ENCODE measurements at regions not wholly inside any gene's neighbourhood (a gene's known extent, or its start where the extent isn't known, plus 50 kb on each side); places are given as distances from the start of the nearest gene placed in this dataset.

GRCh38 chr14:95814363-95815225 is 62.0 kb upstream of the TUNAR start:
- Mint-ChIP-seq H3K27ac (no peak overlapping the region), H3K27me3 (ENCODE audit: low read depth in 3 of 3) (peaks cover 0 to 6% (median 0%) of the 10 kb centered on the region in 3 donors), H3K36me3 (no peaks in the 10 kb centered on the region), H3K4me1 (no peaks in the 10 kb centered on the region), H3K9me3 (peaks cover 0 to 3% (median 0%) of the 10 kb centered on the region in 7 donors), H3K4me3 (no peak overlapping the region)
- no peaks in the 10 kb centered on the region for H3K79me2 ChIP-seq (ENCODE audit: insufficient read depth, low read length)
- 85% methylated on average over 9 of the region's 10 CpGs for WGBS (ENCODE audit: insufficient coverage)
- no peak overlapping the region for H3K27ac ChIP-seq (ENCODE audit: low read depth in 1 of 2, low read length in 2 of 2)
- no peaks in the 10 kb centered on the region for H3K4me1 ChIP-seq (ENCODE audit: control insufficient read depth in 1 of 2, insufficient read depth in 2 of 2, low read length in 2 of 2)
- H3K9ac ChIP-seq (ENCODE audit: insufficient read depth, low read length, poor library complexity, severe bottlenecking) = no peak overlapping the region
- no peaks in the 10 kb centered on the region for H4K20me1 ChIP-seq (ENCODE audit: insufficient read depth, low read length)
- no peaks in the 10 kb centered on the region for H3K9me3 ChIP-seq (replicated peaks in 1 of 2; ENCODE audit: control insufficient read depth in 1 of 2, insufficient read depth in 1 of 2, low read length in 2 of 2)
- intact Hi-C loops (cut with micrococcal nuclease) = no loop called here
- no peak for TF ChIP-seq CTCF (IDR thresholded peaks at IDR 0.05)
- no peaks in the 10 kb centered on the region for H3K36me3 ChIP-seq (replicated peaks in 1 of 2; ENCODE audit: control insufficient read depth in 1 of 2, insufficient read depth in 2 of 2, low read length in 2 of 2)
- no peak overlapping the region for H3K4me3 ChIP-seq (replicated peaks in 1 of 3; ENCODE audit: low read depth in 2 of 3, low read length in 3 of 3)
- no peak for DNase-seq
- H2AFZ ChIP-seq (ENCODE audit: insufficient read depth, low read depth, low read length, poor library complexity, severe bottlenecking) = no peak overlapping the region
- H3K27me3 ChIP-seq (ENCODE audit: control insufficient read depth in 2 of 2, insufficient read depth in 2 of 2, low read length in 2 of 2) = no peaks in the 10 kb centered on the region
- no peak overlapping the region for H3K4me2 ChIP-seq (replicated peaks; ENCODE audit: extremely low read depth, low read length, poor library complexity, severe bottlenecking)

DNA sequence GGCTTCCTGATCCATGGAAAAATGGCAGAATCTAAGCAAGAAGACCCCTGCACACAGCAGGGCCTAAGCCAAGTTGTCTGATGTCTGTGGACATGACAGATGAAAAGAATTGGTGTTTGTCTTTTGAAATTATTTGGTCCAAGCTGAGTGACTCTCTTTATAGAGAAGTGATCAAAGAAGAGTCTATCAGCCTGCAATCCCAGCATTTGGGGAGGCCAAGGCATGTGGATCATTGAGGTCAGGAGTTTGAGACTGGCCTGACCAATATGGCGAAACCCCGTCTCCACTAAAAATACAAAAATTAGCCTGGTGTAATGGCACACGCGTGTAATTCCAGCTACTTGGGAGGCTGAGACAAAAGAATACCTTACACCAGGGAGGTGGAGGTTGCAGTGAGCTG is 64.8 kb upstream of the TUNAR start:
- H2AFZ ChIP-seq (ENCODE audit: insufficient read depth, low read depth, low read length, poor library complexity, severe bottlenecking) = no peak overlapping the region
- no peak overlapping the region for H3K9ac ChIP-seq (ENCODE audit: insufficient read depth, low read length, poor library complexity, severe bottlenecking)
- no peak overlapping the region for H3K4me2 ChIP-seq (replicated peaks; ENCODE audit: extremely low read depth, low read length, poor library complexity, severe bottlenecking)
- H3K27me3 Mint-ChIP-seq (ENCODE audit: low read depth in 3 of 3) = peaks cover 0 to 4% (median 2%) of the 10 kb centered on the region in 3 donors
- H3K4me3 Mint-ChIP-seq = no peak overlapping the region
- no peaks in the 10 kb centered on the region for H3K79me2 ChIP-seq (ENCODE audit: insufficient read depth, low read length)
- DNase-seq = no peak
- H3K27ac Mint-ChIP-seq = no peak overlapping the region
- WGBS (ENCODE audit: insufficient coverage) = no CpG with 5 or more reads among the region's 4 CpGs
- peaks cover 7 to 19% of the 10 kb centered on the region in 2 donors for H3K9me3 ChIP-seq (replicated peaks in 1 of 2; ENCODE audit: control insufficient read depth in 1 of 2, insufficient read depth in 1 of 2, low read length in 2 of 2)
- H3K4me1 Mint-ChIP-seq = no peaks in the 10 kb centered on the region
- H4K20me1 ChIP-seq (ENCODE audit: insufficient read depth, low read length) = no peaks in the 10 kb centered on the region
- intact Hi-C loops (cut with micrococcal nuclease) = no loop called here
- H3K27ac ChIP-seq (ENCODE audit: low read depth in 1 of 2, low read length in 2 of 2) = no peak overlapping the region
- H3K4me3 ChIP-seq (replicated peaks in 1 of 3; ENCODE audit: low read depth in 2 of 3, low read length in 3 of 3) = no peak overlapping the region
- TF ChIP-seq CTCF (IDR thresholded peaks at IDR 0.05) = no peak
- no peaks in the 10 kb centered on the region for H3K4me1 ChIP-seq (ENCODE audit: control insufficient read depth in 1 of 2, insufficient read depth in 2 of 2, low read length in 2 of 2)
- H3K27me3 ChIP-seq (ENCODE audit: control insufficient read depth in 2 of 2, insufficient read depth in 2 of 2, low read length in 2 of 2) = no peaks in the 10 kb centered on the region
- no peaks in the 10 kb centered on the region for H3K36me3 Mint-ChIP-seq
- no peaks in the 10 kb centered on the region for H3K36me3 ChIP-seq (replicated peaks in 1 of 2; ENCODE audit: control insufficient read depth in 1 of 2, insufficient read depth in 2 of 2, low read length in 2 of 2)
- H3K9me3 Mint-ChIP-seq = peaks cover 0 to 9% (median 7%) of the 10 kb centered on the region in 7 donors
